GM21717 (cell line): ENCODE measurements at regions not wholly inside any gene's neighbourhood (a gene's known extent, or its start where the extent isn't known, plus 50 kb on each side); places are given as distances from the start of the nearest gene placed in this dataset.
"Not testable (repeated sequence)": the region's sequence is repeated elsewhere in the genome, so short reads cannot be mapped to it uniquely, and the experiment has no call there.

ENCODE experiments used
- ATAC-seq: cut with Tn5 transposase; IDR thresholded peaks from one replicate; pipeline ENCODE4 v1.9.1; 2021; ENCODE audit warnings: mild to moderate bottlenecking, moderate library complexity; ENCODE audit not compliant: unreplicated experiment

DNA sequence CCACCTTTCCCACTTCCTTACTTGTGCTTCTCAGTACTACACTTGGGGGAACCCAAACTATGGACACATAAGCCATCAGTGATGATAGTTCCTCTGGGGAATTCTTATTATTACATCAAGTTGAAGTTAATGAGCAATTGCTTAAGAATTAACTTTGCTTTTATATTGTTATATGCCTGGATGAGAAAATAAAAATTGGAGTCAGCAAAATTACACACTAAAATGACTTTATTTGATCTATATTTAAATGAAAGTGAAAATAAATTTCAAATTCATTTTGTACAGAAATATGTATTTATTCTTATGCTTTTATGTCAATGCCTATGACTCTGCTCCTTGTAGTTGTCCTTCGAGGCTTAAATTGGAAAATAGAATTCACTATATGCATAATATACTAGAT lies 149.4 kb upstream of the KCND2 start:
- ATAC-seq: no peak

- ATAC-seq: no peak
Measured at GRCh38 chr7:120131096-120131839, 141.7 kb upstream of the KCND2 start.

- ATAC-seq: no peak
Measured at GRCh38 chr7:120138497-120138896, 134.5 kb upstream of the KCND2 start.

GRCh38 chr7:120156476-120156875 lies 116.5 kb upstream of the KCND2 start:
- ATAC-seq: no peak

- no peak for ATAC-seq
Measured at GRCh38 chr7:120160166-120160565, 112.8 kb upstream of the KCND2 start.

DNA sequence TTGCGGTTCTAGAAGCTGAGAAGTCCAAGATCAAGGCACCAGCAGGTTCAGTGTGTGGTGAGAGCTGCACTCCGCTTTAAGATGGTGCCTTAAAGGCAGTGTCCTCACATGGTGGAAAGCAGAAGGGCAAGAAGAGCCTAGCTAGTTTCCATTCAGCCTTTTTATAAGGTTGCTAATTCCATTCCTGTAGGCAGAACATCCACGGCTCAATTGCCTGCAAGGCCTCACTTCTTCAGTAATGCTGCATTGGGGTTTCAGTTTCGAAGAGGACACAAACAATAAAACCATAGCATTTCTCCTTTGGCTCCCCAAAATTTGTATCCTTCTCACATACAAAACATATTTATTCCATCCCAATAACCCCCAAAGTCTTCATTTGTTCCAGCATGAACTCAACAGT lies 109.5 kb upstream of the KCND2 start:
- ATAC-seq: no peak

- no peak for ATAC-seq
Measured at GRCh38 chr7:120165227-120165626, 107.7 kb upstream of the KCND2 start.

DNA sequence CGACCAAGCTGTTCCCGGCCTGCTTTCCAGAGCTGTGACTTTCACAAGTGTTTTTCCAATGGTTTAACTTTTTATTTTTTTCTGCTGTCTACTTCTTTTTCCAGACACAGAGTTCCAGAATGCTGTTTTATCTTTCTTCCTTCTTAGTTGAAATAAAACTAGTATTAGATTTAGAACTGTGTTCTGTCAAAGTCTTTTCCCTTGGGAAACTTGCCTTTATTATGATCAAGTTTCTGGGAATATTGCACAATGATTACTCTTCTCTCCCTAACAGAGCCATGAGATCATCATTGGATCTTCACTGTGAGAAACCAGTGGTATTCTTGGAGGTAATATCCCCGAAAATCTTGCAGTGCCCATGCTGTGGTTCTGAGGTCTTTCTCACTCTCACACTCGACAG lies 104.9 kb upstream of the KCND2 start:
- no peak for ATAC-seq

- ATAC-seq: no peak
Measured at GRCh38 chr7:120169996-120170783, 102.8 kb upstream of the KCND2 start.

GRCh38 chr7:120170834-120171233 lies 102.1 kb upstream of the KCND2 start:
- ATAC-seq: no peak

DNA sequence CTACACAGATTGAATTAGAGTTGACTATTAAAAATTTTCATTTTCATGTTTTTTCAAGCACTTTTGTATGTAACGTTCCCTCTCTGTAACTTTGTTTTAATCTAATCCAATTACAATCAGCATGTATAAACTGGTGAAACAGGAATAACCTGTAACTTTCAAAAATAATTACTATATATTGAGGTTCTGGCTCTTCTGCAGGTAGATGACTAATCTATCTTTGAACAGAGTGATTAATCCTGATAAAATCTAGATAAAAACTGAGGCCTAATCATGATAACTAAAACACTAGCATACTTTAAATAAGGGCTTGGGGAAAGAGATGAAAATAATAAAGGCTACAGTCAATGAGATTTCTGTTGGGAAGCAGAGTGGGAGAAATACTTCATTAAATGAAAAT lies 101.6 kb upstream of the KCND2 start:
- ATAC-seq: no peak

DNA sequence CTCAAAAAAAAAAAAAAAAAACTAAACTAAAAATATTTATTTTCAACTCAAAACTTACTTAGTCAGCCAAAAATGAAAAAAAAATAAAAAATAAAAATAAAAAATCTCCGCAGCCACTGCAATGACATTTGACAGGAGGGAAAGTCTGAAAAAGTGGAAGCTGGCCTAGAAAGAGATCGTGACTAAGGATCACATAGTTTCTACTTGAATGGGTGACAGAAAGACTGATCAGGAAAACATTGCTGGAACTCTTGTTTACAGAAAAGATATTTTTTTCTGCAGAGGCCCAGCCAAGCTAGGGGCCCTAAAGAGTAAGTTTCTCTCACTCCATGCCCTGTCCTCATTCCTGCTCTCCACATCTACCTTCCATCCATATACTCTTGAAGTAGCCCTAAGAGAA lies 92.8 kb upstream of the KCND2 start:
- ATAC-seq: no peak

- no peak for ATAC-seq
Measured at GRCh38 chr7:120181499-120181898, 91.5 kb upstream of the KCND2 start.

- no peak for ATAC-seq
Measured at GRCh38 chr7:120184866-120185265, 88.1 kb upstream of the KCND2 start.

DNA sequence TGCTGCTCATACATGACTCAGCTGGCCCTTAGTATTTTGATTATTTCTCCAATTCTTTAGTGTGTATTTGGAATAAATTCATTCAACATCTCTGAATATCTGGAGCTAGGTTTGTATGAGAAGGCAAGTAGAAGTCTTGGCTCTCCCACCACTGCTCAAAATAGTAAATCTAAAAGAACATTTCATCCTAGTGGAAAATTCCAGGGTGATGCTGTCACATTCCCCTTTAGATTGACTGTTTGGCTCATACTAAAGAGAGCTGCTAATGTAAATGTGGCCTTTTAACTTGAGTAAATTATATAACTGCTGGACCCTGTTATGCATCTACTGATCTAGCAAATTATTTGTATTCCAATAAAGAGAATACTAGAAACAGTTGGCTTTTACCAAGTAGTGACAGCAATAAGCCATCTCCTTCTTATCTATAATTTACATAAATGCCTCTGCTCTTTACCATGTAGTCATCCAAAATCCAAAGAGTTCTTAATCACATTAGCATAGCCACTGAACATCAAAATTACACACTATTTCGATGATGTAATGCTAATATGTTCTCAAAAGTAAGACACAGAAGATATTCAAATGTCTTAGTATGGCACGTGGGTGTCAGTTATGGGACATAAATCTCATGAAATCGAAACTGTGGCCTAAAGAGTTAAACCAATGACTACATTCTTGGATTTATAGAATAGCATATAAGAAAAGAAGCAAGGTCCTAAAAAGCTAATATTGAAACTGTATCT lies 86.9 kb upstream of the KCND2 start:
- no peak for ATAC-seq

- no peak for ATAC-seq
Measured at GRCh38 chr7:120186688-120187087, 86.3 kb upstream of the KCND2 start.

GRCh38 chr7:120189623-120190022 lies 83.4 kb upstream of the KCND2 start:
- no peak for ATAC-seq

DNA sequence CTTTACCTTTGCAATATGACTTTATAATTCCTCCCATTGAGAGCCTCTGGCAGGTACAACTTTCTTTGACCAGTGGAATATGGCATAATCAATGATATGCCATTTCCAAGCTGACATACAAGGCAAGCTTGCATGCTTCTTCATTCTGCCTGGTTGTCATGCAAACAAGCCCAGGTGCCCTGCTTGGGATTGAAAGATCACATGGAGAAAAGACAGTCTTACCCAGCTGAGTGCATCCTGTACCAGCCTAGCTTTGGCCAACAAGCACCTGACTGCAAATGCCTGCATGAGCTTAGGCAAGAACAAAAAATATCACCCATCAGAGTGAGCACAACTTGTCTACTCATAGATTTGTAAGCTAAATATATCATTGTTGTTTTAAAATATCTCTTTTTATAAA lies 82.9 kb upstream of the KCND2 start:
- no peak for ATAC-seq

- no peak for ATAC-seq
Measured at GRCh38 chr7:120190566-120190965, 82.4 kb upstream of the KCND2 start.

DNA sequence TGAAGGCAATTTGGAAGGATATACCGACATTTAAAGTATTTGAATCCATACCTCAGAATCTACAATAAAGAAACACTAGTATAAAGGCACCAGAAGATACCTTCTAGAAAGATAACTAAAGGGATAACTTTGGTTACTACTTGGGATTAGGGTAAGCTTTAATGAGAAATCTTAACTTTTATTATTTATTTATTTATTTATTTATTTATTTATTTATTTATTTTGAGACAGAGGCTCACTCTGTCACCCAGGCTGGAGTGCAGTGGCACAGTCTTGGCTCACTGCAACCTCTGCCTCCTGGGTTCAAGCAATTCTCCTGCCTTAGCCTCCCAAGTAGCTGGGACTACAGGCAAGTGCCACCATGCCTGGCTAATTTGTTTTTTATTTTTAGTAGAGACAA lies 81.6 kb upstream of the KCND2 start:
- not testable (repeated sequence) for ATAC-seq

GRCh38 chr7:120201290-120201689 lies 71.7 kb upstream of the KCND2 start:
- ATAC-seq: no peak

- no peak for ATAC-seq
Measured at GRCh38 chr7:120205101-120205500, 67.9 kb upstream of the KCND2 start.
